ENCODE measurements at regions not wholly inside any gene's neighbourhood (a gene's known extent, or its start where the extent isn't known, plus 50 kb on each side); places are given as distances from the start of the nearest gene placed in this dataset.
"Not testable (repeated sequence)": the region's sequence is repeated elsewhere in the genome, so short reads cannot be mapped to it uniquely, and the experiment has no call there.

GRCh38 chr6:147651-148050 lies 144.6 kb upstream of the DUSP22 start:
- DNase-seq: not testable (repeated sequence)

- DNase-seq: peak; percentile 98
Measured at GRCh38 chr6:148051-148984, 144.0 kb upstream of the DUSP22 start.

GRCh38 chr6:150147-150546 lies 142.1 kb upstream of the DUSP22 start:
- not testable (repeated sequence) for DNase-seq

- DNase-seq: not testable (repeated sequence)
Measured at GRCh38 chr6:152436-152835, 139.9 kb upstream of the DUSP22 start.

GRCh38 chr6:153026-153425 lies 139.3 kb upstream of the DUSP22 start:
- DNase-seq: peak; percentile 67

GRCh38 chr6:153867-154266 lies 138.4 kb upstream of the DUSP22 start:
- not testable (repeated sequence) for DNase-seq

- DNase-seq: peak; percentile 86
Measured at GRCh38 chr6:154321-155092, 137.8 kb upstream of the DUSP22 start.

GRCh38 chr6:156010-156409 lies 136.3 kb upstream of the DUSP22 start:
- DNase-seq: no peak

GRCh38 chr6:156441-157140 lies 135.7 kb upstream of the DUSP22 start:
- DNase-seq: peak; percentile 69

- DNase-seq: peak; percentile 66
Measured at GRCh38 chr6:157176-157575, 135.1 kb upstream of the DUSP22 start.

- not testable (repeated sequence) for DNase-seq
Measured at GRCh38 chr6:161657-162056, 130.6 kb upstream of the DUSP22 start.

- no peak for DNase-seq
Measured at GRCh38 chr6:164720-165119, 127.6 kb upstream of the DUSP22 start.

- DNase-seq: no peak
Measured at GRCh38 chr6:165263-165662, 127.0 kb upstream of the DUSP22 start.

- no peak for DNase-seq
Measured at GRCh38 chr6:165906-166305, 126.4 kb upstream of the DUSP22 start.

- peak; percentile 56 for DNase-seq
Measured at GRCh38 chr6:168865-169455, 123.3 kb upstream of the DUSP22 start.

- no peak for DNase-seq
Measured at GRCh38 chr6:174036-174435, 118.3 kb upstream of the DUSP22 start.

GRCh38 chr6:175680-176079 lies 116.6 kb upstream of the DUSP22 start:
- DNase-seq: no peak

GRCh38 chr6:176766-177165 lies 115.5 kb upstream of the DUSP22 start:
- DNase-seq: no peak

GRCh38 chr6:178119-178518 lies 114.2 kb upstream of the DUSP22 start:
- DNase-seq: no peak

GRCh38 chr6:178929-179328 lies 113.4 kb upstream of the DUSP22 start:
- not testable (repeated sequence) for DNase-seq

GRCh38 chr6:179340-179950 lies 112.8 kb upstream of the DUSP22 start:
- no peak for DNase-seq

- peak; percentile 33 for DNase-seq
Measured at GRCh38 chr6:180091-180694, 112.1 kb upstream of the DUSP22 start.
